GM12873 (cell line): ENCODE measurements at regions not wholly inside any gene's neighbourhood (a gene's known extent, or its start where the extent isn't known, plus 50 kb on each side); places are given as distances from the start of the nearest gene placed in this dataset.

Experiments used
- TF ChIP-seq, protein P1 (sequence below): IDR thresholded peaks from 2 replicates; pipeline ENCODE4 v1.5.1; 2012; ENCODE audit warnings: low read depth, mild to moderate bottlenecking, moderate library complexity, low read length, control low read depth; ENCODE audit not compliant: insufficient read depth; ENCODE audit errors: missing control alignments

DNA sequence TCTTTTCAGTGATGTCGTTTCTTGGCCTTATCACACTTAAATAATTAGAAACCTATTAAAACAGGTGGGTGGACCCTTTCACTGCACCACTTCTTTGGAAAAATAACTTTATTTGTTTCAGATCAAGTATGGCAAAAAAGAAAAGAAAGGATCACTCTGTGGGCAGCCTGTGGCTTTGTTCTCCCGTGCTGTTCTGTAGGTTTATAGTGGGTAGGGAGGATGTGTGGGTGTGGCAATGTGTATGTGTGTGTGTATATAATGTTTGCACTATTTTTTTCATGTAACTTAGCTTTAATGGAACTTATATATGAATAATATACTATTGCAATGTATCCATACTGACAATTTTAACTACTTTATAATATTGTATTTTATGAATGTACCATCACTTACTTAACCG, 85.9 kb downstream of the ACTBL2 start:
- TF ChIP-seq, protein P1, sequence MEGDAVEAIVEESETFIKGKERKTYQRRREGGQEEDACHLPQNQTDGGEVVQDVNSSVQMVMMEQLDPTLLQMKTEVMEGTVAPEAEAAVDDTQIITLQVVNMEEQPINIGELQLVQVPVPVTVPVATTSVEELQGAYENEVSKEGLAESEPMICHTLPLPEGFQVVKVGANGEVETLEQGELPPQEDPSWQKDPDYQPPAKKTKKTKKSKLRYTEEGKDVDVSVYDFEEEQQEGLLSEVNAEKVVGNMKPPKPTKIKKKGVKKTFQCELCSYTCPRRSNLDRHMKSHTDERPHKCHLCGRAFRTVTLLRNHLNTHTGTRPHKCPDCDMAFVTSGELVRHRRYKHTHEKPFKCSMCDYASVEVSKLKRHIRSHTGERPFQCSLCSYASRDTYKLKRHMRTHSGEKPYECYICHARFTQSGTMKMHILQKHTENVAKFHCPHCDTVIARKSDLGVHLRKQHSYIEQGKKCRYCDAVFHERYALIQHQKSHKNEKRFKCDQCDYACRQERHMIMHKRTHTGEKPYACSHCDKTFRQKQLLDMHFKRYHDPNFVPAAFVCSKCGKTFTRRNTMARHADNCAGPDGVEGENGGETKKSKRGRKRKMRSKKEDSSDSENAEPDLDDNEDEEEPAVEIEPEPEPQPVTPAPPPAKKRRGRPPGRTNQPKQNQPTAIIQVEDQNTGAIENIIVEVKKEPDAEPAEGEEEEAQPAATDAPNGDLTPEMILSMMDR = no peak

GRCh38 chr5:57394421-57395210, 88.0 kb downstream of the ACTBL2 start:
- TF ChIP-seq, protein P1 = no peak

GRCh38 chr5:57386958-57387357, 95.7 kb downstream of the ACTBL2 start:
- TF ChIP-seq, protein P1 = no peak

DNA sequence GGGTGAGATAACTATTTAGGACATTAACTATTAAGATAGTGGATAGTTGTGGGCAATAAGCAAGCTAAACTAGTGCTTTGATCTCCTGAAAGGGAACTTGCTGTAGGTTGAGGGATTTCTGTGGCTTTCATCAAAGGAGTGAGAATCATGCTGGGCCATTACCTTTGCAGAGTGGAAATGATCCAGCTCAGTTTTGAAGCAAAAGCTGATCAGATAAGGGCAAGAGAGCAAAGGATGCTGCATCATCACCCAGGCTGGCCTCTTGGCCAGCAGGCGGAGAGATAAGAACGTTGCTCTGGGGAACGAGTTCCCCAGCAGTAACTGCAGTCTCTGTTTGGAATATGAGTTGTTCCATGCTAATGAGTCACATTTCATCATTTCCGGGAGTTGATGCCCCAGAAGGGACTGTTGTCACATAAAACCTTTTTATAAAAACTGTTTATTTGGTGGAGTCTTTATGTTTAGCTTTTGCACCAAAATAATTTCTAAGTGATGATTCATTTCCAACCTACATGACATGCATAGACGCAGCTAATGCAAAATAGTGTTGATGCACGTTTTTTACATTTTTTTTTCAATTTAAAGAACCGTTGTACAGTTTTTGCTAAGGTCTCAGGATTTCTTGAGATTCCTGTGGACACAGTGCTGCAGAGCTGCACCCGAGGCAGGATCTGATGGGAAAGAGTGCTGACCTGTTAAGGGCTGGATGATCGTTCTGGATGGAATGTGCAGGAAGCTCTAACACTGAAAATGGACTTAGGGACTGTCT, 99.3 kb downstream of the ACTBL2 start:
- TF ChIP-seq, protein P1 = no peak

GRCh38 chr5:57382655-57383054, 100.0 kb downstream of the ACTBL2 start:
- TF ChIP-seq, protein P1 = no peak

- TF ChIP-seq, protein P1 = no peak
These were observed 112.2 kb downstream of the ACTBL2 start for GRCh38 chr5:57370376-57370775.

DNA sequence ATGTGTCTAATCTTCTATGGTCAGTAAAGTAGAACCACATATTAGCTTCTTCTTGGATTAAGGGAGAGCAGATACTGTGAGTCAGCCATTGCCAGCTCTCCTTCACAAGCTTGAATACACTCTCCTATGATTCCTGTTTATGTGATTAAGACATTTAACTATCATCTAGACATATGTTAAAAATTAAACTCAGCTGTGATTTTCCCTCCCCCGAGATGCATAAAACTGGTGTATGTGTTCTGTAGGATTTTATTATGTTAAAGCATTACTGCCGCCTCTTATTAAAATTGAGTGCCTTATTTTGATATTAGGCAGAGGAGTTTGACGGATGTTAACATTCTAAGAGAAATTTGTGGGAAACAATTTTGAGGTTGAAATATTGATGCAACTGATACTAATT, 114.6 kb downstream of the ACTBL2 start:
- TF ChIP-seq, protein P1 = no peak
